HG02885 (cell line): ENCODE measurements at regions not wholly inside any gene's neighbourhood (a gene's known extent, or its start where the extent isn't known, plus 50 kb on each side); places are given as distances from the start of the nearest gene placed in this dataset.
"Not testable (repeated sequence)": the region's sequence is repeated elsewhere in the genome, so short reads cannot be mapped to it uniquely, and the experiment has no call there.

Experiments
- ATAC-seq: cut with Tn5 transposase; IDR thresholded peaks from one replicate; pipeline ENCODE4 v1.9.1; 2021; ENCODE audit warnings: mild to moderate bottlenecking; ENCODE audit not compliant: unreplicated experiment, poor library complexity

- ATAC-seq, result not testable (repeated sequence)
Observed at GRCh38 chr21:27909487-27909886, 942.6 kb upstream of the ADAMTS5 start.

GRCh38 chr21:27908816-27909215 is 941.9 kb upstream of the ADAMTS5 start:
- not testable (repeated sequence) for ATAC-seq

- not testable (repeated sequence) for ATAC-seq
Observed at GRCh38 chr21:27902904-27903303, 936.0 kb upstream of the ADAMTS5 start.

GRCh38 chr21:27893619-27894018 is 926.7 kb upstream of the ADAMTS5 start:
- ATAC-seq, result not testable (repeated sequence)

GRCh38 chr21:27891495-27891894 is 924.6 kb upstream of the ADAMTS5 start:
- not testable (repeated sequence) for ATAC-seq

- ATAC-seq, result not testable (repeated sequence)
Observed at GRCh38 chr21:27887808-27888455, 921.0 kb upstream of the ADAMTS5 start.

- ATAC-seq, result no peak
Observed at GRCh38 chr21:27885296-27885711, 918.4 kb upstream of the ADAMTS5 start.

GRCh38 chr21:27881331-27881730 is 914.4 kb upstream of the ADAMTS5 start:
- ATAC-seq, result not testable (repeated sequence)

GRCh38 chr21:27872411-27872810 is 905.5 kb upstream of the ADAMTS5 start:
- not testable (repeated sequence) for ATAC-seq

GRCh38 chr21:27870755-27871154 is 903.9 kb upstream of the ADAMTS5 start:
- ATAC-seq, result not testable (repeated sequence)

- ATAC-seq, result not testable (repeated sequence)
Observed at GRCh38 chr21:27860314-27860955, 893.5 kb upstream of the ADAMTS5 start.

- ATAC-seq, result not testable (repeated sequence)
Observed at GRCh38 chr21:27858053-27858825, 891.4 kb upstream of the ADAMTS5 start.

- not testable (repeated sequence) for ATAC-seq
Observed at GRCh38 chr21:27856988-27857387, 890.1 kb upstream of the ADAMTS5 start.

GRCh38 chr21:27841084-27841672 is 874.3 kb upstream of the ADAMTS5 start:
- no peak for ATAC-seq

- ATAC-seq, result no peak
Observed at GRCh38 chr21:27840262-27840661, 873.4 kb upstream of the ADAMTS5 start.

- no peak for ATAC-seq
Observed at GRCh38 chr21:27839512-27840115, 872.7 kb upstream of the ADAMTS5 start.

GRCh38 chr21:27838573-27838972 is 871.7 kb upstream of the ADAMTS5 start:
- ATAC-seq, result no peak

GRCh38 chr21:27837936-27838335 is 871.0 kb upstream of the ADAMTS5 start:
- no peak for ATAC-seq

- ATAC-seq, result no peak
Observed at GRCh38 chr21:27833298-27833697, 866.4 kb upstream of the ADAMTS5 start.

GRCh38 chr21:27831816-27832569 is 865.1 kb upstream of the ADAMTS5 start:
- ATAC-seq, result no peak
